Inflammatory macrophage (primary cell): ENCODE measurements at regions not wholly inside any gene's neighbourhood (a gene's known extent, or its start where the extent isn't known, plus 50 kb on each side); places are given as distances from the start of the nearest gene placed in this dataset.
"Not testable (repeated sequence)": the region's sequence is repeated elsewhere in the genome, so short reads cannot be mapped to it uniquely, and the experiment has no call there.

Experiments
- DNase-seq, 2 donors: peaks; one replicate each; pipeline ENCODE4 v3.0.0-alpha.2; 2020 to 2022

- DNase-seq: no peak
Observed at GRCh38 chr14:95818581-95818980, 58.1 kb upstream of the TUNAR start.

GRCh38 chr14:95817271-95817670 is 59.4 kb upstream of the TUNAR start:
- no peak for DNase-seq

- no peak for DNase-seq
Observed at GRCh38 chr14:95816539-95816938, 60.1 kb upstream of the TUNAR start.

- no peak for DNase-seq
Observed at GRCh38 chr14:95815226-95815690, 61.4 kb upstream of the TUNAR start.

- DNase-seq: no peak
Observed at GRCh38 chr14:95814363-95815225, 62.0 kb upstream of the TUNAR start.

GRCh38 chr14:95811813-95812212 is 64.8 kb upstream of the TUNAR start:
- no peak for DNase-seq

GRCh38 chr14:95808371-95808770 is 68.3 kb upstream of the TUNAR start:
- no peak for DNase-seq

- no peak for DNase-seq
Observed at GRCh38 chr14:95796788-95797187, 79.8 kb upstream of the TUNAR start.

- no peak for DNase-seq
Observed at GRCh38 chr14:95787941-95788340, 74.0 kb upstream of the TCL1A start.

GRCh38 chr14:95786566-95786965 is 72.6 kb upstream of the TCL1A start:
- DNase-seq: no peak

- peak in 1 of 2 donors; percentile 7 for DNase-seq
Observed at GRCh38 chr14:95784137-95784536, 70.2 kb upstream of the TCL1A start.

GRCh38 chr14:95776798-95777534 is 63.0 kb upstream of the TCL1A start:
- no peak for DNase-seq

- peak; percentile 32 to 55 for DNase-seq
Observed at GRCh38 chr14:95774265-95775160, 60.6 kb upstream of the TCL1A start.

GRCh38 chr14:95770777-95771176 is 56.9 kb upstream of the TCL1A start:
- no peak for DNase-seq

GRCh38 chr14:95769976-95770375 is 56.1 kb upstream of the TCL1A start:
- no peak for DNase-seq

GRCh38 chr14:95769431-95769830 is 55.5 kb upstream of the TCL1A start:
- DNase-seq: not testable (repeated sequence)

- no peak for DNase-seq
Observed at GRCh38 chr14:95765051-95765450, 51.1 kb upstream of the TCL1A start.

- DNase-seq: no peak
Observed at GRCh38 chr14:95763875-95764274, 50.0 kb upstream of the TCL1A start.
